Neutrophil (primary cell): ENCODE measurements at regions not wholly inside any gene's neighbourhood (a gene's known extent, or its start where the extent isn't known, plus 50 kb on each side); places are given as distances from the start of the nearest gene placed in this dataset.

Experiments used
- H3K27ac ChIP-seq: fragments of 200-600 bp; sonication (generic); 2 replicates; pipeline ENCODE4 v1.5.1; 2016; ENCODE audit warnings: mild to moderate bottlenecking, moderate library complexity
- H3K27me3 ChIP-seq: fragments of 200-600 bp; sonication (generic); 2 replicates; pipeline ENCODE4 v1.6.0; 2016; ENCODE audit warnings: mild to moderate bottlenecking
- H3K36me3 ChIP-seq: fragments of 200-600 bp; sonication (generic); 2 replicates; pipeline ENCODE4 v1.5.1; 2017
- H3K4me1 ChIP-seq, 2 experiments: fragments of 200-600 bp in 1 of 2; sonication (generic) in 1 of 2; 1 replicate in 1 of 2; 2 replicates in 1 of 2; pipeline versions ENCODE4 v1.5.1 to v1.6.1; 2013 to 2016; ENCODE audit warnings: low read depth in 1 of 2, low read length in 1 of 2, mild to moderate bottlenecking in 1 of 2, moderate library complexity in 1 of 2; ENCODE audit not compliant: control insufficient read depth in 1 of 2, insufficient read depth in 1 of 2
- H3K4me3 ChIP-seq, 2 experiments: fragments of 200-600 bp in 1 of 2; sonication (generic) in 1 of 2; 1 replicate in 1 of 2; 2 replicates in 1 of 2; pipeline ENCODE4 v1.5.1; 2013 to 2016; ENCODE audit warnings: low read depth in 1 of 2, low read length in 1 of 2, mild to moderate bottlenecking in 1 of 2, moderate library complexity in 1 of 2
- H3K9me3 ChIP-seq: fragments of 200-600 bp; sonication (generic); 2 replicates; pipeline ENCODE4 v1.5.1; 2016
- CTCF ChIP-seq: fragments of 200-600 bp; sonication (generic); IDR thresholded peaks from 2 replicates; pipeline ENCODE4 v1.5.1; 2016; ENCODE audit warnings: antibody characterized with exemption

GRCh38 chr1:43052786-43053439 is 94.2 kb upstream of the SLC2A1 start:
- Histone ChIP-seq H3K27ac (no peak overlapping the region), H3K4me3 (no peak overlapping the region), H3K27me3 (no peaks in the 10 kb centered on the region), H3K9me3 (no peaks in the 10 kb centered on the region), H3K36me3 (no peaks in the 10 kb centered on the region), H3K4me1 (no peaks in the 10 kb centered on the region)
- no peak for TF ChIP-seq CTCF

GRCh38 chr1:43052322-43052721 is 93.7 kb upstream of the SLC2A1 start:
- Histone ChIP-seq H3K27me3 (no peaks in the 10 kb centered on the region), H3K4me1 (no peaks in the 10 kb centered on the region), H3K4me3 (no peak overlapping the region), H3K9me3 (no peaks in the 10 kb centered on the region), H3K27ac (no peak overlapping the region), H3K36me3 (no peaks in the 10 kb centered on the region)
- TF ChIP-seq CTCF, result no peak

- Histone ChIP-seq H3K27me3 (peaks cover 4% of the 10 kb centered on the region), H3K36me3 (no peaks in the 10 kb centered on the region), H3K9me3 (no peaks in the 10 kb centered on the region), H3K4me3 (no peak overlapping the region), H3K27ac (no peak overlapping the region), H3K4me1 (no peaks in the 10 kb centered on the region)
- no peak for TF ChIP-seq CTCF
Measured at GRCh38 chr1:43049481-43049880, 90.8 kb upstream of the SLC2A1 start.

- Histone ChIP-seq H3K27ac (no peak overlapping the region), H3K9me3 (no peaks in the 10 kb centered on the region), H3K4me1 (no peaks in the 10 kb centered on the region), H3K4me3 (no peak overlapping the region), H3K27me3 (peaks cover 4% of the 10 kb centered on the region), H3K36me3 (no peaks in the 10 kb centered on the region)
- TF ChIP-seq CTCF, result no peak
Measured at GRCh38 chr1:43048601-43049011, 89.9 kb upstream of the SLC2A1 start.

GRCh38 chr1:43047135-43047534 is 88.5 kb upstream of the SLC2A1 start:
- Histone ChIP-seq H3K27me3 (peaks cover 4% of the 10 kb centered on the region), H3K4me3 (no peak overlapping the region)
- no peak for TF ChIP-seq CTCF

More at GRCh38 chr1:43047135-43047534, 88.5 kb upstream of the SLC2A1 start:
- no peaks in the 10 kb centered on the region for H3K4me1 ChIP-seq
- no peaks in the 10 kb centered on the region for H3K36me3 ChIP-seq
- H3K9me3 ChIP-seq, result no peaks in the 10 kb centered on the region
- H3K27ac ChIP-seq, result no peak overlapping the region
